Transverse colon (tissue), 3 donors: ENCODE measurements at regions not wholly inside any gene's neighbourhood (a gene's known extent, or its start where the extent isn't known, plus 50 kb on each side); places are given as distances from the start of the nearest gene placed in this dataset.
"Not testable (repeated sequence)": the region's sequence is repeated elsewhere in the genome, so short reads cannot be mapped to it uniquely, and the experiment has no call there.

Experiments used
- CTCF ChIP-seq, 5 experiments: fragments of 200-600 bp in 3 of 5; fragments of 450-650 bp in 2 of 5; sonication (generic) in 3 of 5; IDR thresholded peaks; 1 replicate in 2 of 5; 2 replicates in 3 of 5; pipeline ENCODE4 v1.5.1; 2016 to 2017; ENCODE audit warnings: antibody characterized with exemption in 5 of 5, inconsistent platforms in 3 of 5, mild to moderate bottlenecking in 2 of 5, moderate library complexity in 1 of 5
- EP300 ChIP-seq: sonication (generic); formaldehyde crosslinking; IDR thresholded peaks from one replicate; pipeline ENCODE4 v1.6.1; 2017; ENCODE audit warnings: antibody characterized with exemption, low read depth
- POLR2A ChIP-seq: fragments of 450-650 bp; IDR thresholded peaks from one replicate; pipeline ENCODE4 v1.6.1; 2016; ENCODE audit warnings: antibody characterized with exemption, mild to moderate bottlenecking, moderate library complexity

- not testable (repeated sequence) for TF ChIP-seq CTCF (IDR thresholded peaks at IDR 0.05); EP300; POLR2A
These were observed 62.3 kb upstream of the SSBP3 start for GRCh38 chr1:54468288-54469084.
